Sigmoid colon (tissue), 6 donors: ENCODE measurements at regions not wholly inside any gene's neighbourhood (a gene's known extent, or its start where the extent isn't known, plus 50 kb on each side); places are given as distances from the start of the nearest gene placed in this dataset.
A peak's percentile ranks its signal among the peaks of the same experiment; 100 is the strongest.

ENCODE experiments used
- DNase-seq: peaks from one replicate; pipeline ENCODE4 v3.0.0-alpha.2; 2019
- H3K27ac ChIP-seq, 4 donors: fragments of 200-600 bp; sonication (generic); one replicate each; pipeline ENCODE4 v1.5.1; 2016 to 2019; ENCODE audit warnings: mild to moderate bottlenecking in 1 of 4
- H3K27me3 ChIP-seq, 3 donors: fragments of 200-600 bp; sonication (generic); one replicate each; pipeline ENCODE4 v1.5.1; 2019; ENCODE audit warnings: mild to moderate bottlenecking in 1 of 3
- H3K36me3 ChIP-seq, 4 donors: fragments of 200-600 bp; sonication (generic); one replicate each; pipeline ENCODE4 v1.5.1; 2016 to 2019
- H3K4me1 ChIP-seq, 4 donors: fragments of 200-600 bp; sonication (generic); one replicate each; pipeline ENCODE4 v1.5.1; 2017 to 2019
- H3K4me3 ChIP-seq, 4 donors: fragments of 200-600 bp; sonication (generic); one replicate each; pipeline ENCODE4 v1.5.1; 2017 to 2019; ENCODE audit warnings: mild to moderate bottlenecking in 2 of 4, moderate library complexity in 1 of 4
- H3K9me3 ChIP-seq, 4 donors: fragments of 200-600 bp in 3 of 4; sonication (generic) in 3 of 4; one replicate each; pipeline versions ENCODE4 v1.5.1 to v1.6.1; 2013 to 2019
- CTCF ChIP-seq, 4 experiments: fragments of 450-650 bp in 3 of 4; fragments of 200-600 bp in 1 of 4; IDR thresholded peaks; one replicate each; pipeline ENCODE4 v1.5.1; 2016 to 2019; ENCODE audit warnings: antibody characterized with exemption in 4 of 4, mild to moderate bottlenecking in 3 of 4, moderate library complexity in 2 of 4
- EP300 ChIP-seq, 4 donors: sonication (generic); formaldehyde crosslinking; IDR thresholded peaks; one replicate each; pipeline ENCODE4 v1.6.1; 2017; ENCODE audit warnings: antibody characterized with exemption in 4 of 4
- POLR2A ChIP-seq, 2 donors: fragments of 450-650 bp; IDR thresholded peaks; one replicate each; pipeline ENCODE4 v1.6.1; 2016; ENCODE audit warnings: antibody characterized with exemption in 2 of 2, mild to moderate bottlenecking in 2 of 2, moderate library complexity in 2 of 2
- POLR2AphosphoS5 ChIP-seq, 4 donors: sonication (generic); formaldehyde crosslinking; IDR thresholded peaks; one replicate each; pipeline ENCODE4 v1.6.1; 2017; ENCODE audit warnings: antibody characterized with exemption in 4 of 4
- WGBS, 2 donors: extraction: QIAGEN DNeasy Blood & Tissue Kit; methylation state at CpG; one replicate each; pipeline ENCODE4 v1.1.7; 2013; 5-methylcytosine and 5-hydroxymethylcytosine counted together
- intact Hi-C: fragments of 100-400 bp; cut with DNase I; formaldehyde crosslinking; loops from one replicate; pipeline ENCODE4 v1.15.1; 2023
- donor health status: healthy with polysubstance abuse.
- donor health status: healthy.

- H3K9me3 ChIP-seq, result peaks cover 0 to 3% (median 0%) of the 10 kb centered on the region in 4 donors
- H3K4me1 ChIP-seq, result no peaks in the 10 kb centered on the region
- no peak for DNase-seq
- H3K27me3 ChIP-seq, result no peaks in the 10 kb centered on the region
- no peak overlapping the region for H3K4me3 ChIP-seq
- no peaks in the 10 kb centered on the region for H3K36me3 ChIP-seq
- no peak overlapping the region for H3K27ac ChIP-seq
- TF ChIP-seq POLR2AphosphoS5 (IDR thresholded peaks at IDR 0.05) (no peak), EP300 (IDR thresholded peaks at IDR 0.05) (no peak), POLR2A (IDR thresholded peaks at IDR 0.05) (no peak)
- intact Hi-C loops, result no loop called here
Measured at GRCh38 chr5:82835488-82835887, 241.7 kb downstream of the TMEM167A start.

GRCh38 chr5:82834151-82834550 lies 243.0 kb downstream of the TMEM167A start:
- Histone ChIP-seq H3K4me3 (no peak overlapping the region), H3K27me3 (no peaks in the 10 kb centered on the region), H3K4me1 (no peaks in the 10 kb centered on the region), H3K36me3 (no peaks in the 10 kb centered on the region), H3K27ac (no peak overlapping the region), H3K9me3 (peaks cover 0 to 3% (median 0%) of the 10 kb centered on the region in 4 donors)
- intact Hi-C loops, result no loop called here
- TF ChIP-seq EP300 (IDR thresholded peaks at IDR 0.05) (no peak), POLR2A (IDR thresholded peaks at IDR 0.05) (no peak), POLR2AphosphoS5 (IDR thresholded peaks at IDR 0.05) (no peak), CTCF (IDR thresholded peaks at IDR 0.05) (no peak)
- no peak for DNase-seq

GRCh38 chr5:82833277-82833676 lies 243.9 kb downstream of the TMEM167A start:
- intact Hi-C loops, result no loop called here
- DNase-seq, result no peak
- H3K27me3 ChIP-seq, result no peaks in the 10 kb centered on the region
- H3K27ac ChIP-seq, result no peak overlapping the region
- H3K4me3 ChIP-seq, result no peak overlapping the region
- no peaks in the 10 kb centered on the region for H3K4me1 ChIP-seq
- TF ChIP-seq POLR2A (IDR thresholded peaks at IDR 0.05) (no peak), CTCF (IDR thresholded peaks at IDR 0.05) (no peak), EP300 (IDR thresholded peaks at IDR 0.05) (no peak), POLR2AphosphoS5 (IDR thresholded peaks at IDR 0.05) (no peak)
- no peaks in the 10 kb centered on the region for H3K36me3 ChIP-seq
- WGBS, 2 donors, result 92 to 93% methylated on average over 3 of the region's 3 CpGs
- H3K9me3 ChIP-seq, result peaks cover 0 to 3% (median 0%) of the 10 kb centered on the region in 4 donors

- no peaks in the 10 kb centered on the region for H3K27me3 ChIP-seq
Measured at GRCh38 chr5:82832445-82832844, 244.7 kb downstream of the TMEM167A start.

GRCh38 chr5:82828211-82828610 lies 249.0 kb downstream of the TMEM167A start:
- 73 to 84% methylated on average over 3 of the region's 3 CpGs for WGBS, 2 donors
- Histone ChIP-seq H3K4me3 (no peak overlapping the region), H3K9me3 (no peaks in the 10 kb centered on the region), H3K4me1 (no peaks in the 10 kb centered on the region), H3K27ac (no peak overlapping the region), H3K36me3 (no peaks in the 10 kb centered on the region), H3K27me3 (no peaks in the 10 kb centered on the region)
- intact Hi-C loops, result no loop called here
- TF ChIP-seq CTCF (IDR thresholded peaks at IDR 0.05), result no peak
- TF ChIP-seq EP300 (IDR thresholded peaks at IDR 0.05), result no peak
- no peak for TF ChIP-seq POLR2A (IDR thresholded peaks at IDR 0.05)
- TF ChIP-seq POLR2AphosphoS5 (IDR thresholded peaks at IDR 0.05), result no peak
- DNase-seq, result no peak

More at GRCh38 chr5:82832445-82832844, 244.7 kb downstream of the TMEM167A start:
- intact Hi-C loops, result no loop called here
- Histone ChIP-seq H3K27ac (no peak overlapping the region), H3K4me3 (no peak overlapping the region), H3K4me1 (no peaks in the 10 kb centered on the region), H3K36me3 (no peaks in the 10 kb centered on the region), H3K9me3 (peaks cover 0 to 3% (median 0%) of the 10 kb centered on the region in 4 donors)
- no peak for TF ChIP-seq EP300 (IDR thresholded peaks at IDR 0.05)
- WGBS, 2 donors, result 73 to 83% methylated on average over 2 of the region's 2 CpGs
- DNase-seq, result no peak

- H3K9me3 ChIP-seq, result no peaks in the 10 kb centered on the region
- TF ChIP-seq POLR2AphosphoS5 (IDR thresholded peaks at IDR 0.05) (peak in 1 of 4 donors; percentile 36), EP300 (IDR thresholded peaks at IDR 0.05) (no peak)
- intact Hi-C loops, result no loop called here
Measured at GRCh38 chr5:82827651-82828050, 249.5 kb downstream of the TMEM167A start.

More at GRCh38 chr5:82827651-82828050, 249.5 kb downstream of the TMEM167A start:
- no peak for DNase-seq
- no peaks in the 10 kb centered on the region for H3K4me1 ChIP-seq
- WGBS, 2 donors, result 72 to 75% methylated on average over 5 of the region's 5 CpGs
- no peak overlapping the region for H3K4me3 ChIP-seq
- no peaks in the 10 kb centered on the region for H3K27me3 ChIP-seq
- H3K27ac ChIP-seq, result no peak overlapping the region
- H3K36me3 ChIP-seq, result no peaks in the 10 kb centered on the region
